Suprapubic skin (tissue), 4 donors: ENCODE measurements at regions not wholly inside any gene's neighbourhood (a gene's known extent, or its start where the extent isn't known, plus 50 kb on each side); places are given as distances from the start of the nearest gene placed in this dataset.

Source experiments
- EP300 ChIP-seq: sonication (generic); formaldehyde crosslinking; IDR thresholded peaks from one replicate; pipeline ENCODE4 v1.6.1; 2017; ENCODE audit warnings: antibody characterized with exemption
- POLR2A ChIP-seq, 2 donors: fragments of 450-650 bp; IDR thresholded peaks; one replicate each; pipeline ENCODE4 v1.6.1; 2017; ENCODE audit warnings: antibody characterized with exemption in 2 of 2, mild to moderate bottlenecking in 2 of 2, moderate library complexity in 2 of 2
- POLR2AphosphoS5 ChIP-seq, 3 donors: sonication (generic); formaldehyde crosslinking; IDR thresholded peaks; one replicate each; pipeline ENCODE4 v1.6.1; 2017; ENCODE audit warnings: antibody characterized with exemption in 3 of 3
- TF ChIP-seq, protein P1 (sequence below), 2 donors: fragments of 200-600 bp in 1 of 2; fragments of 450-650 bp in 1 of 2; sonication (generic) in 1 of 2; IDR thresholded peaks; one replicate each; pipeline ENCODE4 v1.5.1; 2016 to 2019; ENCODE audit warnings: antibody characterized with exemption in 2 of 2, mild to moderate bottlenecking in 1 of 2, moderate library complexity in 1 of 2

DNA sequence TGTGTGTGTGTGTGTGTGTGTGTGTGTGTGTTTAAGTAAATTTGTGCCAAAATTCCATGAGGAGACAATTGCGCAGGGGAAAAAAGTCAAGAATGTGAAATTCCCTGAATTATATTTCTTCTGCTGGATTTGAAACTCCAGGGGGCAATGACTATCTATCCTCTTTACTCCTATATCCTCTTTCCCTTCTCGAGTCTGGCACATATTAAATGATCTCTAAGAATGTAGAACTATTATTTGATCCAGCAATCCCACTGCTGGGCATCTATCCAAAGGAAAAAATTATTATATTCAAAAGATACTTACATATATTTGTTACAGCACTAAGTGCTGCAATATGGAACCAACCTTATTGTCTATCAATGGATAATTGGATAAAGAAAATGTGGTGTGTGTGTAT, 350.1 kb upstream of the ADAMTS9 start:
- TF ChIP-seq, protein P1, sequence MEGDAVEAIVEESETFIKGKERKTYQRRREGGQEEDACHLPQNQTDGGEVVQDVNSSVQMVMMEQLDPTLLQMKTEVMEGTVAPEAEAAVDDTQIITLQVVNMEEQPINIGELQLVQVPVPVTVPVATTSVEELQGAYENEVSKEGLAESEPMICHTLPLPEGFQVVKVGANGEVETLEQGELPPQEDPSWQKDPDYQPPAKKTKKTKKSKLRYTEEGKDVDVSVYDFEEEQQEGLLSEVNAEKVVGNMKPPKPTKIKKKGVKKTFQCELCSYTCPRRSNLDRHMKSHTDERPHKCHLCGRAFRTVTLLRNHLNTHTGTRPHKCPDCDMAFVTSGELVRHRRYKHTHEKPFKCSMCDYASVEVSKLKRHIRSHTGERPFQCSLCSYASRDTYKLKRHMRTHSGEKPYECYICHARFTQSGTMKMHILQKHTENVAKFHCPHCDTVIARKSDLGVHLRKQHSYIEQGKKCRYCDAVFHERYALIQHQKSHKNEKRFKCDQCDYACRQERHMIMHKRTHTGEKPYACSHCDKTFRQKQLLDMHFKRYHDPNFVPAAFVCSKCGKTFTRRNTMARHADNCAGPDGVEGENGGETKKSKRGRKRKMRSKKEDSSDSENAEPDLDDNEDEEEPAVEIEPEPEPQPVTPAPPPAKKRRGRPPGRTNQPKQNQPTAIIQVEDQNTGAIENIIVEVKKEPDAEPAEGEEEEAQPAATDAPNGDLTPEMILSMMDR (IDR thresholded peaks at IDR 0.05): no peak
- TF ChIP-seq POLR2A (IDR thresholded peaks at IDR 0.05): no peak
- TF ChIP-seq EP300: no peak
- TF ChIP-seq POLR2AphosphoS5 (IDR thresholded peaks at IDR 0.05): no peak
